ENCODE measurements at regions not wholly inside any gene's neighbourhood (a gene's known extent, or its start where the extent isn't known, plus 50 kb on each side); places are given as distances from the start of the nearest gene placed in this dataset.

DNA sequence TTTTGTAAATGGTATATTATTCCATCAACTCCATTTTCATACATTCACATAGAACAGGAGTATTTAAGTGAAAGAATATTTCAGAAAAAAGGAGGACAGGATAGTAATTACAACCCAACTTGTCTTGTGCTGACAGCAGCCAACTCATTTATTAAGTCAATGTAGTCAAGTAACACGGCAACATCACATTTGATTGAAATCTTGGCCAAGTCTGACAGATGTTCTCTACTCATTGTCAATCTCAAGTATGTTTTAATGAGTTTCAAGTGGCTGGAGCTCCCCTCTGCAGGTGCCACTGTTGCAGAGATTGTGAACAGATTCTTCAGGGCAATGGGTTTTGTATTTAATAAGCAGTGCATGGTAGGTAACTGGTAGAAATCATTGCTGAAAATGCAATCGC lies 332.5 kb downstream of the C4orf33 start:
- no peak for TF ChIP-seq CSDC2 (CRISPR knock-in tag; IDR thresholded peaks at IDR 0.05)
- TF ChIP-seq BACH2 (CRISPR knock-in tag; IDR thresholded peaks at IDR 0.05; ENCODE audit: borderline replicate concordance) = no peak
- no peak for TF ChIP-seq PPARA (CRISPR knock-in tag; IDR thresholded peaks at IDR 0.05; ENCODE audit: borderline replicate concordance)
- TF ChIP-seq TCF4 (CRISPR knock-in tag; IDR thresholded peaks at IDR 0.05; ENCODE audit: borderline replicate concordance) = no peak
- TF ChIP-seq PATZ1 (CRISPR knock-in tag; IDR thresholded peaks at IDR 0.05; ENCODE audit: borderline replicate concordance) = no peak
- no peak for TF ChIP-seq CREB5 (CRISPR knock-in tag; IDR thresholded peaks at IDR 0.05; ENCODE audit: low read depth)
- TF ChIP-seq RARB (CRISPR knock-in tag; IDR thresholded peaks at IDR 0.05) = no peak
- TF ChIP-seq ARNTL (CRISPR knock-in tag; IDR thresholded peaks at IDR 0.05; ENCODE audit: borderline replicate concordance, low read depth) = no peak
- no peak for TF ChIP-seq ZNF70 (CRISPR knock-in tag; IDR thresholded peaks at IDR 0.05)
- no peak for ATAC-seq

- TF ChIP-seq RARB (CRISPR knock-in tag; IDR thresholded peaks at IDR 0.05) (no peak), BACH2 (CRISPR knock-in tag; IDR thresholded peaks at IDR 0.05; ENCODE audit: borderline replicate concordance) (no peak), ARNTL (CRISPR knock-in tag; IDR thresholded peaks at IDR 0.05; ENCODE audit: borderline replicate concordance, low read depth) (no peak), CSDC2 (CRISPR knock-in tag; IDR thresholded peaks at IDR 0.05) (no peak), TCF4 (CRISPR knock-in tag; IDR thresholded peaks at IDR 0.05; ENCODE audit: borderline replicate concordance) (no peak), ZNF565 (CRISPR knock-in tag; conservative IDR thresholded peaks at IDR 0.05; ENCODE audit: low read depth) (no peak), CREB5 (CRISPR knock-in tag; IDR thresholded peaks at IDR 0.05; ENCODE audit: low read depth) (no peak), ZFP30 (CRISPR knock-in tag; IDR thresholded peaks at IDR 0.05) (no peak), ZC3H10 (CRISPR knock-in tag; IDR thresholded peaks at IDR 0.05) (no peak), ISL1 (CRISPR knock-in tag; IDR thresholded peaks at IDR 0.05) (no peak), ZNF8 (CRISPR knock-in tag; IDR thresholded peaks at IDR 0.05) (no peak), TOX (CRISPR knock-in tag; IDR thresholded peaks at IDR 0.05; ENCODE audit: borderline replicate concordance) (no peak)
- TF ChIP-seq, protein P1, sequence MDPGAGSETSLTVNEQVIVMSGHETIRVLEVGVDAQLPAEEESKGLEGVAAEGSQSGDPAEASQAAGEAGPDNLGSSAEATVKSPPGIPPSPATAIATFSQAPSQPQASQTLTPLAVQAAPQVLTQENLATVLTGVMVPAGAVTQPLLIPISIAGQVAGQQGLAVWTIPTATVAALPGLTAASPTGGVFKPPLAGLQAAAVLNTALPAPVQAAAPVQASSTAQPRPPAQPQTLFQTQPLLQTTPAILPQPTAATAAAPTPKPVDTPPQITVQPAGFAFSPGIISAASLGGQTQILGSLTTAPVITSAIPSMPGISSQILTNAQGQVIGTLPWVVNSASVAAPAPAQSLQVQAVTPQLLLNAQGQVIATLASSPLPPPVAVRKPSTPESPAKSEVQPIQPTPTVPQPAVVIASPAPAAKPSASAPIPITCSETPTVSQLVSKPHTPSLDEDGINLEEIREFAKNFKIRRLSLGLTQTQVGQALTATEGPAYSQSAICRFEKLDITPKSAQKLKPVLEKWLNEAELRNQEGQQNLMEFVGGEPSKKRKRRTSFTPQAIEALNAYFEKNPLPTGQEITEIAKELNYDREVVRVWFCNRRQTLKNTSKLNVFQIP (CRISPR knock-in tag; IDR thresholded peaks at IDR 0.05; ENCODE audit: borderline replicate concordance, low read depth) = no peak
- TF ChIP-seq, protein P2, sequence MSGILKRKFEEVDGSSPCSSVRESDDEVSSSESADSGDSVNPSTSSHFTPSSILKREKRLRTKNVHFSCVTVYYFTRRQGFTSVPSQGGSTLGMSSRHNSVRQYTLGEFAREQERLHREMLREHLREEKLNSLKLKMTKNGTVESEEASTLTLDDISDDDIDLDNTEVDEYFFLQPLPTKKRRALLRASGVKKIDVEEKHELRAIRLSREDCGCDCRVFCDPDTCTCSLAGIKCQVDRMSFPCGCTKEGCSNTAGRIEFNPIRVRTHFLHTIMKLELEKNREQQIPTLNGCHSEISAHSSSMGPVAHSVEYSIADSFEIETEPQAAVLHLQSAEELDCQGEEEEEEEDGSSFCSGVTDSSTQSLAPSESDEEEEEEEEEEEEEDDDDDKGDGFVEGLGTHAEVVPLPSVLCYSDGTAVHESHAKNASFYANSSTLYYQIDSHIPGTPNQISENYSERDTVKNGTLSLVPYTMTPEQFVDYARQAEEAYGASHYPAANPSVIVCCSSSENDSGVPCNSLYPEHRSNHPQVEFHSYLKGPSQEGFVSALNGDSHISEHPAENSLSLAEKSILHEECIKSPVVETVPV (CRISPR knock-in tag; IDR thresholded peaks at IDR 0.05) = no peak
- ATAC-seq = no peak
Measured at GRCh38 chr4:129429581-129430320, 333.8 kb downstream of the C4orf33 start.

GRCh38 chr4:129437347-129437746 lies 341.4 kb downstream of the C4orf33 start:
- ATAC-seq = no peak

More at GRCh38 chr4:129437347-129437746, 341.4 kb downstream of the C4orf33 start:
- TF ChIP-seq ZNF565 (CRISPR knock-in tag; conservative IDR thresholded peaks at IDR 0.05; ENCODE audit: low read depth) (no peak), TOX (CRISPR knock-in tag; IDR thresholded peaks at IDR 0.05; ENCODE audit: borderline replicate concordance) (no peak), ZFP3 (CRISPR knock-in tag; IDR thresholded peaks at IDR 0.05) (no peak), CREB5 (CRISPR knock-in tag; IDR thresholded peaks at IDR 0.05; ENCODE audit: low read depth) (no peak), GLIS3 (CRISPR knock-in tag; IDR thresholded peaks at IDR 0.05) (no peak)
- TF ChIP-seq, protein P1 (CRISPR knock-in tag; IDR thresholded peaks at IDR 0.05; ENCODE audit: borderline replicate concordance, low read depth) = no peak
